ENCODE measurements at regions not wholly inside any gene's neighbourhood (a gene's known extent, or its start where the extent isn't known, plus 50 kb on each side); places are given as distances from the start of the nearest gene placed in this dataset.

DNA sequence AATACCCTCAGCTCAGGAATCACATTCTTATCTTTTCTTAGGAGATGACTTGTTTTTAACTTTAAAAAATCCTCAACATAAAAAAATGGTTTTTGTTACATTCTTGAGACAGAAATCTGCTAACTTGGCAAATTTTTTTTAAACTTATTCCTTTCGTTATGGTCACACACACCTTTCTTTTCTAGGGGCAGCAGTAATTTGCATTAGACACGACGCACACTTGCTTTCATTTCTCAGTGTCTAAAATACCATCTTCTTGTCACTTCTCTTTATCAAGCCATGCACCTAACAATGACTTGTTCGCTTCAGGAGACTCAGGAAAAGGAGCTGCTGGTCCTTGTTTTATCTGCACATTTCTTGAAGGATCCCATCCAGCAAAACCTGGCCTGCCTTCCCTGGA lies 112.6 kb upstream of the TBL1X start:
- no peak for TF ChIP-seq POLR2A (IDR thresholded peaks at IDR 0.05)
- TF ChIP-seq, protein P1, sequence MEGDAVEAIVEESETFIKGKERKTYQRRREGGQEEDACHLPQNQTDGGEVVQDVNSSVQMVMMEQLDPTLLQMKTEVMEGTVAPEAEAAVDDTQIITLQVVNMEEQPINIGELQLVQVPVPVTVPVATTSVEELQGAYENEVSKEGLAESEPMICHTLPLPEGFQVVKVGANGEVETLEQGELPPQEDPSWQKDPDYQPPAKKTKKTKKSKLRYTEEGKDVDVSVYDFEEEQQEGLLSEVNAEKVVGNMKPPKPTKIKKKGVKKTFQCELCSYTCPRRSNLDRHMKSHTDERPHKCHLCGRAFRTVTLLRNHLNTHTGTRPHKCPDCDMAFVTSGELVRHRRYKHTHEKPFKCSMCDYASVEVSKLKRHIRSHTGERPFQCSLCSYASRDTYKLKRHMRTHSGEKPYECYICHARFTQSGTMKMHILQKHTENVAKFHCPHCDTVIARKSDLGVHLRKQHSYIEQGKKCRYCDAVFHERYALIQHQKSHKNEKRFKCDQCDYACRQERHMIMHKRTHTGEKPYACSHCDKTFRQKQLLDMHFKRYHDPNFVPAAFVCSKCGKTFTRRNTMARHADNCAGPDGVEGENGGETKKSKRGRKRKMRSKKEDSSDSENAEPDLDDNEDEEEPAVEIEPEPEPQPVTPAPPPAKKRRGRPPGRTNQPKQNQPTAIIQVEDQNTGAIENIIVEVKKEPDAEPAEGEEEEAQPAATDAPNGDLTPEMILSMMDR (IDR thresholded peaks at IDR 0.05) = no peak

Measured in body of pancreas (tissue), 4 donors.